Amygdala (tissue), 56 donors: ENCODE measurements at regions not wholly inside any gene's neighbourhood (a gene's known extent, or its start where the extent isn't known, plus 50 kb on each side); places are given as distances from the start of the nearest gene placed in this dataset.
"Not testable (repeated sequence)": the region's sequence is repeated elsewhere in the genome, so short reads cannot be mapped to it uniquely, and the experiment has no call there.

Experiments
- DNase-seq, 56 donors: peaks; one replicate each; lab custom pipeline; 2025; lab: John Stamatoyannopoulos, UW

GRCh38 chr1:232859216-232859615 is 54.0 kb downstream of the MAP10 start:
- no peak for DNase-seq

- DNase-seq, result no peak
Observed at GRCh38 chr1:232861107-232861506, 55.9 kb downstream of the MAP10 start.

GRCh38 chr1:232863544-232864275 is 58.5 kb downstream of the MAP10 start:
- DNase-seq, result peak in 1 of 56 donors; percentile 12

GRCh38 chr1:232865102-232865931 is 60.1 kb downstream of the MAP10 start:
- DNase-seq, result peak in 9 of 56 donors; percentile 1 to 23 (median 10)

- DNase-seq, result no peak
Observed at GRCh38 chr1:232868793-232869491, 63.7 kb downstream of the MAP10 start.

GRCh38 chr1:232871291-232871969 is 66.2 kb downstream of the MAP10 start:
- DNase-seq, result not testable (repeated sequence)

- no peak for DNase-seq
Observed at GRCh38 chr1:232872284-232872683, 67.1 kb downstream of the MAP10 start.

GRCh38 chr1:232872738-232873137 is 67.5 kb downstream of the MAP10 start:
- no peak for DNase-seq

- DNase-seq, result no peak
Observed at GRCh38 chr1:232873412-232873811, 68.2 kb downstream of the MAP10 start.

GRCh38 chr1:232873931-232874330 is 68.7 kb downstream of the MAP10 start:
- no peak for DNase-seq

GRCh38 chr1:232875536-232875935 is 70.3 kb downstream of the MAP10 start:
- no peak for DNase-seq

GRCh38 chr1:232876506-232877364 is 71.5 kb downstream of the MAP10 start:
- no peak for DNase-seq

- no peak for DNase-seq
Observed at GRCh38 chr1:232877365-232878028, 72.3 kb downstream of the MAP10 start.

GRCh38 chr1:232878086-232878485 is 72.3 kb upstream of the NTPCR start:
- DNase-seq, result no peak

- DNase-seq, result peak in 15 of 56 donors; percentile 2 to 40 (median 12)
Observed at GRCh38 chr1:232880354-232880753, 70.1 kb upstream of the NTPCR start.

GRCh38 chr1:232883992-232884661 is 66.3 kb upstream of the NTPCR start:
- no peak for DNase-seq

- no peak for DNase-seq
Observed at GRCh38 chr1:232886271-232886670, 64.1 kb upstream of the NTPCR start.

GRCh38 chr1:232890340-232890943 is 60.0 kb upstream of the NTPCR start:
- no peak for DNase-seq
